D721Med (cell line): ENCODE measurements at regions not wholly inside any gene's neighbourhood (a gene's known extent, or its start where the extent isn't known, plus 50 kb on each side); places are given as distances from the start of the nearest gene placed in this dataset.

Experiments
- DNase-seq: peaks from one replicate; pipeline ENCODE4 v3.0.0; 2011; ENCODE audit warnings: low spot score; ENCODE audit not compliant: insufficient read length
- FAIRE-seq: peaks from 2 replicates; lab custom pipeline; 2011; peaks lifted over from hg19 to GRCh38; lab: Jason Lieb, UNC
- TF ChIP-seq, protein P1 (sequence below): IDR thresholded peaks from 2 replicates; pipeline ENCODE4 v1.5.1; 2012; ENCODE audit warnings: mild to moderate bottlenecking, control low read depth; ENCODE audit not compliant: insufficient read depth; ENCODE audit errors: missing control alignments

DNA sequence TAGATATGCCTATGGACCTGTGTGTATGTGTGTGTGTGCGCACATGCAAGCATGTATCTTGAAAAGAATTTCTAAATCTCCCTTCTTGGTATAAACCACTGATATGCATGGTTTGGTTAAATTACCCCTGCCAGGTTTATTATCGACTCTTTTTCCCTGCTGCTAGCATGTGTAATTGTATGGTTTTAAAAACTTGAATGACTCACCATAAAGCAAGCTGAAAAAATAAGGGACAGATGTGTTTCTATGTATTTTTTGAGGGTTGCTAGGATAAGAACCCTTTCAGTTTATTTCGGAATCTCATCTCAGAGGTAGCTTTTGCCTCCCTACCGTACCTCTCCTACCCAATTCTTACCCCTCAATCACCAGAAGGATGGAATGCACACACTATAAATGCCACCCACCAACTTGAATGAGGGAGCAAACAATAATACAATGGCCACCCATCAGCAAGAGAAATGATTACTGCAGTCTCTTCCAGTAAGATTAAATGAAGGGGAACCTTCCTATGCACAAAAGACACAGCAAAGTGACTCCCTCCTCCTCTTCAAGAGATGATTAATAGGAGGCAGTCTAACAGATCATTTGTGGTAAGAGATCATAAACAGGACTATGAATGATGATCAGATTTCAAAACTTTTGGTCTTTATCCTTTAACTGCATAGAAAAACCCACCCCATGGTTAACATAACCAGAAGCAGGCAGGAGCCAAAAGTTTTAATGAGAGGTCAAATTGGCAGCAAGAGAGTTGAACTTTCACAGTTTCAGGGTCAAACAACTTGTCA, 357.2 kb downstream of the SATB2 start:
- DNase-seq, result no peak
- TF ChIP-seq, protein P1, sequence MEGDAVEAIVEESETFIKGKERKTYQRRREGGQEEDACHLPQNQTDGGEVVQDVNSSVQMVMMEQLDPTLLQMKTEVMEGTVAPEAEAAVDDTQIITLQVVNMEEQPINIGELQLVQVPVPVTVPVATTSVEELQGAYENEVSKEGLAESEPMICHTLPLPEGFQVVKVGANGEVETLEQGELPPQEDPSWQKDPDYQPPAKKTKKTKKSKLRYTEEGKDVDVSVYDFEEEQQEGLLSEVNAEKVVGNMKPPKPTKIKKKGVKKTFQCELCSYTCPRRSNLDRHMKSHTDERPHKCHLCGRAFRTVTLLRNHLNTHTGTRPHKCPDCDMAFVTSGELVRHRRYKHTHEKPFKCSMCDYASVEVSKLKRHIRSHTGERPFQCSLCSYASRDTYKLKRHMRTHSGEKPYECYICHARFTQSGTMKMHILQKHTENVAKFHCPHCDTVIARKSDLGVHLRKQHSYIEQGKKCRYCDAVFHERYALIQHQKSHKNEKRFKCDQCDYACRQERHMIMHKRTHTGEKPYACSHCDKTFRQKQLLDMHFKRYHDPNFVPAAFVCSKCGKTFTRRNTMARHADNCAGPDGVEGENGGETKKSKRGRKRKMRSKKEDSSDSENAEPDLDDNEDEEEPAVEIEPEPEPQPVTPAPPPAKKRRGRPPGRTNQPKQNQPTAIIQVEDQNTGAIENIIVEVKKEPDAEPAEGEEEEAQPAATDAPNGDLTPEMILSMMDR, result no peak
- FAIRE-seq, result no peak

DNA sequence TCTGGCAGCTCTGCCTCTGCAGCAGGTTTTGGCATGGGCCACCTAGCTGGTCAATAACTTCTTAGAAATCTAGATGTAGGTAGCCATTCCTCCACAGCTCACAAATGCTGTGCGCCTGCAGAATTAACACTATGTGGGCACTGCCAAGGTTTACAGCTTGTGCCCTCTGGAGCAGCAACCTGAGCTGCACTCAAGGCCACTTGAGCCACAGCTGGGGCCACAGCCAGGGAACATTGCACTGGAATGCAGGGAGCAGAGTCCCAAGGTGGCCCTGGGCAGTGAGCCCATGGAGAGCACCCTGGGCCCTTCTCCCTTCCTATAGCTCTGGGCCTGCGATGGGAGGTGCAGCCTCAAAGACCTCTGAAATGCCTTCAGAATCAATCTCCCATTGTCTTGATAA, 365.3 kb downstream of the SATB2 start:
- TF ChIP-seq, protein P1, result no peak
- FAIRE-seq, result no peak
- DNase-seq, result no peak

DNA sequence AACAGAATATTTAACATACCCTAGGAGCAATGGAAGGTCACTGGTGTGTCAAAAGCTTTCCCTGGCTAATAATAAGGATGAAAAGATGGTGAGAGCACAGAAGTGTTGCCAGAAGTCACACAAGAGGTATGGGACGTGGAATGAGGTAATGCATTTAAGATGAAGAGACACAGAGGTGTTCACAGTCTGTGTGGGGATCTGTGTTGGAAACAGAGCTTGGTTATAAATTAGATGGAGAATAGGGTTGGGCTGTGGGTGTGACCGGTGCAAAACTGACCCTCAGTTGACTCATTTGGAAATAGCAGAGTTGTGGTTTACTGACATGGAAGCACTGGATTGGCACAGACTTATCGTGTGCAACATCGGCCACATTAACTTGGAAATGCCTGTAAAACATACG, 372.5 kb downstream of the SATB2 start:
- TF ChIP-seq, protein P1, result no peak
- DNase-seq (no peak), FAIRE-seq (no peak)

DNA sequence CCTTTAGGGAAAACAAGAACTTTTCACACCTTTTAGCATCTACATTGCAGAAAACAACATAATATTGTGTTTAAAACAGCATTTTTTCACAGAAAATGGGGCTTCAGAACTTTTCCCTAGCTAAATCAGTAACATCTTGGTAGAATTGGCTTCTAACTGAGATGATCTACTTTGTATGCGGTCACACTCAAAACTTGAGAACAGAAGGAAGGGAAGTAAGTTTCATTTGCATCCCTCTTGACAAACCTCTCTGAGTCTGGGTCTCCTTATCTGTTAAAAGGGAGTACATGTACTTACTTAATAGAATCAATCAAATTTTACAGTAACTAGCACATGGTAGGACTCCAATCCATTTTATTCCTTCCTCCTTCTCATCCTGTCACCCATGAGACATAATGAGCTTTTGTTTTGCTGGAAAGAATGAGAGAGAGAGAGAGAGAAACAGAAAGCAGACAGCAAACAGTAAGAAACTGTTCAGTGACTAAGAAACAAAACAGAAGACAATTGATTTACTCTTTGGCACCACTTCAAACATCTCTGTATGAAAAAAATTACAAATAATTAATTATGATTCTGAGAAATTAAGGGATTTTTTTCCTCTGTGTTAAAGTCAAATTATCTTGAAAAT, 387.3 kb downstream of the SATB2 start:
- DNase-seq, result no peak
- TF ChIP-seq, protein P1, result no peak
- FAIRE-seq, result no peak

DNA sequence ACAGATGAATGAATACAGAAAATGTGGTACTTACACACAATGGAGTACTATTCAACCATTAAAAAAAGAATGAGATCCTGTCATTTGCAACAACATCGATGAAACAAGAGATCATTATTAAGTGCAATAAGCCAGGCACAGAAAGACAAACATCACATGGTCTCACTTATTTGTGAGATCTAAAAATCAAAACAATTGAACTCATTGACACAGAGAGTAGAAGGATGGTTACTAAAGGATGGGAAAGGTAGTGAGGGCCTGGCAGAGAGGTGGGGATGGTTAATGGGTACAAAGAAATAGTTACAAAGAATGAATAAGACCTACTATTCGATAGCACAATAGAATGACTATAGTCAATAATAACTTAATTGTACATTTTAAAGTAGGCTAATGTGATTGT, 393.5 kb downstream of the SATB2 start:
- no peak for FAIRE-seq
- TF ChIP-seq, protein P1, result no peak
- no peak for DNase-seq

DNA sequence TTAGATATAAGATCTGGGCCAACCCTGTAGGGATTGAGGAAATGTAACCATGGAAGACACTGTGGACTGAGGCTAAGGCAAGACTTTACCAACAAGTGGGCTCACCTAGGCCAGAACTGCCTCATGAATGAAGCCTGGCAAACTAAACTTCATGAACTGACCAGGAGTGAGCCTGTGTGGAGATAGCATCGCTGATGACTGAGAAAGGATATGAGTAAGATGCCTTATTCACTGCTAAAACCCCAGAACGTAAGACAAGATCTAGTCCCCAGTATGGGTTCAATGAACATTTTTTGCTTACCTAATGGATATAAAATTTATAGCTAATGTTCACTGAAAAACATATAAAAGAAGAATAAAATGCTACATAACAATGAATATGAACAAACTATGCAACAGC, 399.8 kb downstream of the SATB2 start:
- TF ChIP-seq, protein P1, result no peak
- FAIRE-seq, result no peak
- DNase-seq, result no peak

DNA sequence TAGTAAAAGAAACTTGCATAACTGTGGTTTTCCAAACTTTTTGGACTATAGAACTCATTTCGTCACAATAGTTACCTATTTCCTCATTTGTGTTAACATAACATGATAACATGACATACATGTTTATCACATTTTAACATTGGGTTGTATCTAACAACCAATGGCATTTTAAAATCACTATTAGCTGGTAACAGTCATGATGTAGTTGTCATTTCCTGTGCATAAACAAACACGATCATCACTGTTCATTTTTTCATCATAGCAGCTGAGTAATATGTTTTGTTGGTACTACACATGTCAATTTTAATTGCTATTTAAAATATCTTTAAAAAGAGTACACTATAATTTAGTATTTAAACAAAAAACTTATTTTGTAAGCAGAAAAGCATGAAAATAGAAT, 402.4 kb downstream of the SATB2 start:
- DNase-seq, result no peak
- FAIRE-seq, result no peak
- TF ChIP-seq, protein P1, result no peak
